Esophagus muscularis mucosa (tissue), 4 donors: ENCODE measurements at regions not wholly inside any gene's neighbourhood (a gene's known extent, or its start where the extent isn't known, plus 50 kb on each side); places are given as distances from the start of the nearest gene placed in this dataset.

ENCODE experiments used
- DNase-seq: peaks from one replicate; pipeline ENCODE4 v3.0.0-alpha.2; 2017; ENCODE audit errors: extremely low spot score
- H3K27ac ChIP-seq, 4 donors: fragments of 200-600 bp; sonication (generic); replicated peaks in 1 of 4; 1 replicate in 3 of 4; 2 replicates in 1 of 4; pipeline ENCODE4 v1.5.1; 2016 to 2019; ENCODE audit warnings: mild to moderate bottlenecking in 1 of 4
- H3K27me3 ChIP-seq, 4 donors: fragments of 200-600 bp; sonication (generic); one replicate each; pipeline versions ENCODE4 v1.5.1 to v1.6.0; 2016 to 2019
- H3K36me3 ChIP-seq, 4 donors: fragments of 200-600 bp; sonication (generic); one replicate each; pipeline ENCODE4 v1.5.1; 2016 to 2019
- H3K4me1 ChIP-seq, 4 donors: fragments of 200-600 bp; sonication (generic); one replicate each; pipeline ENCODE4 v1.5.1; 2016 to 2019
- H3K4me3 ChIP-seq, 4 donors: fragments of 200-600 bp; sonication (generic); 1 replicate in 2 of 4; 2 replicates in 2 of 4; pipeline ENCODE4 v1.5.1; 2016 to 2019; ENCODE audit warnings: mild to moderate bottlenecking in 4 of 4, moderate library complexity in 1 of 4
- H3K9me3 ChIP-seq, 4 donors: fragments of 200-600 bp; sonication (generic); 1 replicate in 3 of 4; 2 replicates in 1 of 4; pipeline ENCODE4 v1.5.1; 2016 to 2019
- EP300 ChIP-seq: sonication (generic); formaldehyde crosslinking; IDR thresholded peaks from one replicate; pipeline ENCODE4 v1.6.1; 2017; ENCODE audit warnings: antibody characterized with exemption
- POLR2A ChIP-seq: fragments of 450-650 bp; IDR thresholded peaks from one replicate; pipeline ENCODE4 v1.6.1; 2017; ENCODE audit warnings: antibody characterized with exemption, moderate library complexity, mild to moderate bottlenecking, low read depth
- POLR2AphosphoS5 ChIP-seq, 2 donors: sonication (generic); formaldehyde crosslinking; IDR thresholded peaks; one replicate each; pipeline ENCODE4 v1.6.1; 2017; ENCODE audit warnings: antibody characterized with exemption in 2 of 2
- WGBS: methylation state at CpG from one replicate; pipeline ENCODE4 v1.1.5; 2018; 5-methylcytosine and 5-hydroxymethylcytosine counted together
- intact Hi-C: fragments of 100-400 bp; cut with DNase I; formaldehyde crosslinking; loops from one replicate; pipeline ENCODE4 v1.15.1; 2023
- TF ChIP-seq, protein P1 (sequence below), 3 experiments: fragments of 200-600 bp in 2 of 3; fragments of 450-650 bp in 1 of 3; sonication (generic) in 2 of 3; IDR thresholded peaks; one replicate each; pipeline ENCODE4 v1.5.1; 2017 to 2019; ENCODE audit warnings: antibody characterized with exemption in 3 of 3, mild to moderate bottlenecking in 2 of 3, moderate library complexity in 1 of 3

DNA sequence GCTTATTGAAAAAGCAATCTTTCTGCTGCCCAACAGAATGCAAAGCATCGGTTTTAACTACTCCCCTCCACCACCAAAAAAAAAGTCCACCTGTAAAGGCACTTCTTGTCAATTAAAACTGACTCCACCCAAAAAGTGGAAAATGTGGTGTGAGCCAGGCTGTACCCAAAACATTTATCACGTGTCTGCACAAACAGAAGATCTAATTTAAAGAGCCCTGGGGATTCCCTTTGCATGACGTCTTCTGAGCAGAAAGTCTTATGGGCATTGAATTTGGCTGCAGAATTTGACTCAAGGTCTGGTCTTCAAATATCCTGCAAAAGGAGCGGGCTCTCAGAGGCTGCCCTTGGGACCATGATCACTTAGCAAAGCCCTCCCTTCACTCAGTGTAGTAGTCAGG is 358.3 kb upstream of the KLHL29 start:
- H3K4me1 ChIP-seq, result no peaks in the 10 kb centered on the region
- H3K27ac ChIP-seq, result no peak overlapping the region
- WGBS, result 87% methylated on average over 4 of the region's 4 CpGs
- H3K36me3 ChIP-seq, result no peaks in the 10 kb centered on the region
- intact Hi-C loops, result no loop called here
- H3K4me3 ChIP-seq, result no peak overlapping the region
- H3K9me3 ChIP-seq, result no peaks in the 10 kb centered on the region
- TF ChIP-seq, protein P1, sequence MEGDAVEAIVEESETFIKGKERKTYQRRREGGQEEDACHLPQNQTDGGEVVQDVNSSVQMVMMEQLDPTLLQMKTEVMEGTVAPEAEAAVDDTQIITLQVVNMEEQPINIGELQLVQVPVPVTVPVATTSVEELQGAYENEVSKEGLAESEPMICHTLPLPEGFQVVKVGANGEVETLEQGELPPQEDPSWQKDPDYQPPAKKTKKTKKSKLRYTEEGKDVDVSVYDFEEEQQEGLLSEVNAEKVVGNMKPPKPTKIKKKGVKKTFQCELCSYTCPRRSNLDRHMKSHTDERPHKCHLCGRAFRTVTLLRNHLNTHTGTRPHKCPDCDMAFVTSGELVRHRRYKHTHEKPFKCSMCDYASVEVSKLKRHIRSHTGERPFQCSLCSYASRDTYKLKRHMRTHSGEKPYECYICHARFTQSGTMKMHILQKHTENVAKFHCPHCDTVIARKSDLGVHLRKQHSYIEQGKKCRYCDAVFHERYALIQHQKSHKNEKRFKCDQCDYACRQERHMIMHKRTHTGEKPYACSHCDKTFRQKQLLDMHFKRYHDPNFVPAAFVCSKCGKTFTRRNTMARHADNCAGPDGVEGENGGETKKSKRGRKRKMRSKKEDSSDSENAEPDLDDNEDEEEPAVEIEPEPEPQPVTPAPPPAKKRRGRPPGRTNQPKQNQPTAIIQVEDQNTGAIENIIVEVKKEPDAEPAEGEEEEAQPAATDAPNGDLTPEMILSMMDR (IDR thresholded peaks at IDR 0.05), result no peak
- TF ChIP-seq POLR2AphosphoS5 (IDR thresholded peaks at IDR 0.05), result no peak
- H3K27me3 ChIP-seq, result peaks cover 0 to 6% (median 0%) of the 10 kb centered on the region in 4 donors
- no peak for DNase-seq

- H3K4me3 ChIP-seq, result no peak overlapping the region
- no peak for DNase-seq
- no peak overlapping the region for H3K27ac ChIP-seq
- no peaks in the 10 kb centered on the region for H3K4me1 ChIP-seq
- no peak for TF ChIP-seq POLR2AphosphoS5 (IDR thresholded peaks at IDR 0.05)
- TF ChIP-seq, protein P1 (IDR thresholded peaks at IDR 0.05), result no peak
- no peak for TF ChIP-seq POLR2A
- TF ChIP-seq EP300, result no peak
- no peaks in the 10 kb centered on the region for H3K36me3 ChIP-seq
- peaks cover 0 to 6% (median 0%) of the 10 kb centered on the region in 4 donors for H3K27me3 ChIP-seq
- intact Hi-C loops, result no loop called here
- H3K9me3 ChIP-seq, result no peaks in the 10 kb centered on the region
- 100% methylated on average over 1 of the region's 1 CpG for WGBS
Observed at GRCh38 chr2:23027396-23027795, 357.6 kb upstream of the KLHL29 start.

DNA sequence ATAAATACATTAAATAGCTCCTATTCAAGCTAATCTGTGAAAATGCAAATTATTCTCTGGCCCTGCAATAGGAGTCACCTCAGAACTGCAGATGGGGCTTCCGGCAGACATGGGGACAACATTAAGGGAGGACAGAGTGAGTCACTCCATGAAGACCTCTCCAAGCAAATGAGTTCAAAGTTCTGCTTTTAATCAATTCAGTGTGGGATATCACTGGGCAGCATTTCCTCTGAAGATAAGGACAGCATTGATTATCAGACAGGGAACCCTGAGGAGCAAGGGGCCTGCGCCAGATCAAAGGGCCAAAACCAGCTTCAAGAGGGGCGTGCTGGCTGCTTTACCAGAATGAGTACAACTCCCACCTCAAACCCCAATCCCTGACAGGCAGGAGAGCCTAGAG is 356.9 kb upstream of the KLHL29 start:
- WGBS, result 76% methylated on average over 3 of the region's 3 CpGs
- intact Hi-C loops, result no loop called here

DNA sequence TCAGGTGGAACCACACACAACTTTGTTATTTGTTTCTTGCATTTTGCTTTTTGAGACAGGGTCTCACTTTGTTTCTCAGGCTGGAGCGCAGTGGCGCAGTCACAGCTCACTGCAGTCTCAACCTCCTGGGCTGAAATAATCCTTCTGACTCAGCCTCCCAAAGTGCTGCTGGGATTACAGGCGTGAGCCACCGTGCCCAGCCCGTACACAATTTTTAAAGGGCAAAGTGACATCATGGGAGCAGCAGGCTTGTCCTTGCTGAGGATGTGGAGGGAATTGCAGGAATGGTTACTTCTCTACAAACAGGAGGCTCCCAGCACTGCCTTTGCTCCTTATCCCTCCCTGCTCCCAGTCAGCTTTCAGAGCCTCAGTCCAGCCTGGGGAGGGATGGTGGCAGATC is 355.9 kb upstream of the KLHL29 start:
- H3K27ac ChIP-seq, result no peak overlapping the region
- 69% methylated on average over 5 of the region's 5 CpGs for WGBS
- no peak overlapping the region for H3K4me3 ChIP-seq
- intact Hi-C loops, result no loop called here
- H3K36me3 ChIP-seq, result no peaks in the 10 kb centered on the region
- TF ChIP-seq POLR2AphosphoS5 (IDR thresholded peaks at IDR 0.05) (no peak), EP300 (no peak), POLR2A (no peak)
- TF ChIP-seq, protein P1 (IDR thresholded peaks at IDR 0.05), result no peak
- DNase-seq, result no peak
- H3K9me3 ChIP-seq, result no peaks in the 10 kb centered on the region
- no peaks in the 10 kb centered on the region for H3K4me1 ChIP-seq
- H3K27me3 ChIP-seq, result peaks cover 0 to 6% (median 0%) of the 10 kb centered on the region in 4 donors

More for the DNA sequence above, 356.9 kb upstream of the KLHL29 start:
- Histone ChIP-seq H3K27me3 (peaks cover 0 to 6% (median 0%) of the 10 kb centered on the region in 4 donors), H3K27ac (no peak overlapping the region), H3K4me3 (no peak overlapping the region), H3K4me1 (no peaks in the 10 kb centered on the region), H3K9me3 (no peaks in the 10 kb centered on the region), H3K36me3 (no peaks in the 10 kb centered on the region)
- no peak for TF ChIP-seq EP300
- no peak for TF ChIP-seq POLR2A
- TF ChIP-seq, protein P1 (IDR thresholded peaks at IDR 0.05), result no peak
- TF ChIP-seq POLR2AphosphoS5 (IDR thresholded peaks at IDR 0.05), result no peak
- no peak for DNase-seq

DNA sequence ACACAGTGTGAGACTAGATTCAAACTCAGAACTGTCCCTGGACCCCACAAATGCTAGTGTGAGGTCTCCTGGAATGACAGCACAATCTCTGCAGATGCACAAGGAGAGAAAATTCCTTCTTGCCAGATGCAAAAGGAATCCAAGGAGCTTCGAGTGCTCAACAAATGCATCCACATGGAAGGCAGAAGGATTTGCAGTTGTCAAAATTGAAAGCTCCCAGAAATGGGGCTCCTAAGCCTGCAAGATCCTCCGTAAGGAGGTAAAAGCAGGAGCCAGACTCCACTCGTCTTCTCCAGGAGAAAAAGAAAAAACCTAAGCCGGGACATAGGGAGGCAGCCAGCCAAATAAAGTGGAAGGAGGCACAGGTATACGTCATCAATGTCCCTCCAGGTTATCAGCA is 355.0 kb upstream of the KLHL29 start:
- Histone ChIP-seq H3K27me3 (peaks cover 0 to 6% (median 0%) of the 10 kb centered on the region in 4 donors), H3K4me1 (no peaks in the 10 kb centered on the region), H3K4me3 (no peak overlapping the region), H3K27ac (no peak overlapping the region), H3K9me3 (no peaks in the 10 kb centered on the region), H3K36me3 (no peaks in the 10 kb centered on the region)
- DNase-seq, result no peak
- 63% methylated on average over 5 of the region's 5 CpGs for WGBS
- no peak for TF ChIP-seq POLR2A
- no peak for TF ChIP-seq POLR2AphosphoS5 (IDR thresholded peaks at IDR 0.05)
- TF ChIP-seq EP300, result no peak
- TF ChIP-seq, protein P1 (IDR thresholded peaks at IDR 0.05), result no peak
- intact Hi-C loops, result no loop called here
